GM12865 (cell line): ENCODE measurements at regions not wholly inside any gene's neighbourhood (a gene's known extent, or its start where the extent isn't known, plus 50 kb on each side); places are given as distances from the start of the nearest gene placed in this dataset.

ENCODE experiments used
- DNase-seq: peaks from one replicate; pipeline ENCODE4 v3.0.0; 2010; ENCODE audit warnings: low read depth
- H3K4me3 ChIP-seq: 2 replicates; pipeline ENCODE4 v1.5.1; 2011; ENCODE audit warnings: mild to moderate bottlenecking, low read depth, low read length, control low read depth
- TF ChIP-seq, protein P1 (sequence below): IDR thresholded peaks from 2 replicates; pipeline ENCODE4 v1.5.1; 2011; ENCODE audit warnings: low read length, control low read depth, low read depth, inconsistent platforms; ENCODE audit not compliant: insufficient read depth; ENCODE audit errors: missing control alignments

DNA sequence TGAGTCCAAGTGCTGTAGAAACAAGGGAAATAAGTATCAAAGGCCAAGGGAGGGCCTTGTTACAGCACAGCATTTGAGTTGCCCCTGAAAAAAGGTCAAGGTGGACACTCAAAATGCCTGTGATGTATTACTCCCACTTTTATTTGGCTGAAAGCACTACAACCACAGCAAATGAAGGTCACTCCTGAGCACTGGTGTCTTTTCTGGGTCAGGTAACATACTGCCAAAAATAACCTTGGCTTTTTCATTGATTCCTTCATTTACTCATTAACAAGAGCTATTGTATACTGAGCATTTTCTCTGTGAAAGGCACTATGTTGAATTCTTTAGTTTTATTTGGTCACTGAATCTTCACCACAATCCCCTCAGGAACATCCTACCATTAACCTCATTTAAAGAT, 590.3 kb downstream of the BCL11A start:
- no peak overlapping the region for H3K4me3 ChIP-seq
- TF ChIP-seq, protein P1, sequence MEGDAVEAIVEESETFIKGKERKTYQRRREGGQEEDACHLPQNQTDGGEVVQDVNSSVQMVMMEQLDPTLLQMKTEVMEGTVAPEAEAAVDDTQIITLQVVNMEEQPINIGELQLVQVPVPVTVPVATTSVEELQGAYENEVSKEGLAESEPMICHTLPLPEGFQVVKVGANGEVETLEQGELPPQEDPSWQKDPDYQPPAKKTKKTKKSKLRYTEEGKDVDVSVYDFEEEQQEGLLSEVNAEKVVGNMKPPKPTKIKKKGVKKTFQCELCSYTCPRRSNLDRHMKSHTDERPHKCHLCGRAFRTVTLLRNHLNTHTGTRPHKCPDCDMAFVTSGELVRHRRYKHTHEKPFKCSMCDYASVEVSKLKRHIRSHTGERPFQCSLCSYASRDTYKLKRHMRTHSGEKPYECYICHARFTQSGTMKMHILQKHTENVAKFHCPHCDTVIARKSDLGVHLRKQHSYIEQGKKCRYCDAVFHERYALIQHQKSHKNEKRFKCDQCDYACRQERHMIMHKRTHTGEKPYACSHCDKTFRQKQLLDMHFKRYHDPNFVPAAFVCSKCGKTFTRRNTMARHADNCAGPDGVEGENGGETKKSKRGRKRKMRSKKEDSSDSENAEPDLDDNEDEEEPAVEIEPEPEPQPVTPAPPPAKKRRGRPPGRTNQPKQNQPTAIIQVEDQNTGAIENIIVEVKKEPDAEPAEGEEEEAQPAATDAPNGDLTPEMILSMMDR = no peak
- no peak for DNase-seq

GRCh38 chr2:59961746-59962145, 591.7 kb downstream of the BCL11A start:
- DNase-seq = no peak
- TF ChIP-seq, protein P1 = no peak
- H3K4me3 ChIP-seq = no peak overlapping the region

DNA sequence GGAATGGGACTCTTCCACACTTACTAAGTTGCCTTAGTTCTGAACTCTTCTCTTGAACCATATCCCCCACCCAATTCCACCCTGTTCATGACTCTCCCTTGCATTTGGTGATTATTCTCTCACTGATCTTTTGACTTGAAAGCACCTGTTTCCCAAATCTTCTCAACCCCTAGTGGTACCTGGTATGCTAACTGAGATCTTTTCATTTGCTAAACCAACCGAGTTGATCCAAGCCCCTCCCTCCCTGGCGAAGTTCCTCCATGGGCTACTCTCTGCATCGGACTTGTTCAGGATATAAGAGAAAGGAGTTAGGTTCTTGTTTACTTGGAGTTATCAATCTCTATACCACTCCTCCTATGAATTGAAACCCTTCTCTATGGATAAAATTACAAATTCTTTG, 593.5 kb downstream of the BCL11A start:
- DNase-seq = no peak
- TF ChIP-seq, protein P1 = no peak
- H3K4me3 ChIP-seq = no peak overlapping the region

GRCh38 chr2:59957504-59957903, 596.0 kb downstream of the BCL11A start:
- H3K4me3 ChIP-seq = no peak overlapping the region
- DNase-seq = no peak
- TF ChIP-seq, protein P1 = no peak

DNA sequence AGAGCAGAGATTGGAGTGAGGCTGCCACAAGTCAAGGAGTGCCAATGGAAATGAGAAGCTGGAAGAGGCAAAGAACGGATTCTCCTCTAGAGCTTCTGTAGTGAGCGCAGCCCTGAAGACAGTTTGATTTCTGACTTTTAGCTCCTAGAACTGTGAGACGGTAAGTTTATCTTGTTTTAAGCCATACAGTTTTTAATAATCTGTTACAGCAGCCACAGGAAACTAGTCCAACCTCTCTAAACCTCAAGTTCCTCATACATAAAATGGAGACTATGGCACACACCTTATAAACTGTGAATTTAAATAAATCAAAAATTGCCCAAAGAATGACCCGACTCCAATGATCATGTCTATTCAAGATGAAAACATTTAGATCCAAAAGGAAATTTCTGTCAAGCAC, 596.5 kb downstream of the BCL11A start:
- DNase-seq = no peak
- H3K4me3 ChIP-seq = no peak overlapping the region
- TF ChIP-seq, protein P1 = no peak

DNA sequence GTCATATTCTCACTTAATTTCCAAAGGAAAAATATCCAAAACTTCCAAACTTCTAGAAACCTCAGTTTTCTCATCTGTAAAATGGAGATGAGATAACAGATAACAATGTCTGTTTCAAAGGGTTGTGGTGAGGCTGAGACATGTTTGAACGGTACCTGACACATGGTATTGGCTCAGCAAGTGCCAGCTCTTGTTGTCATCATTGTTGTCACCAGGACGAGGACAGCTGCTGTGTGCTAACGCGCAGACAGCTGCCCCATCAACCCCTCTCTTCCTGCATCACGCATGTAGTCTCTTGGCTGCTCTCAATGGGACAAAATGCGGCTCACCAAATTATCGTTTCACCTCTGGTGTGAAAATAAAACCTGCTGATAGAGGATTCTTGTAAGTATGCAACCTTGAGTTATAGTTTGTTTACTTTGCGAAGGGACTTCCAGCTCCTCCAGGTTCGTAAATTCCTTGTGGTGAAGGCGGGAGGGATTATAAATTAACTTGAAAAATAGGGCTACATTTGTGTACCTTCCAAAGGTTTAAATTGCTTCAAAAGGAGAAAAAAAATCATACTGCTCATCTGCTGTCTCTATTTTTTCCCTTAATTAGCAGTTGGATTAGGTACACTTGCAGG, 605.4 kb downstream of the BCL11A start:
- DNase-seq = no peak
- H3K4me3 ChIP-seq = no peak overlapping the region
- TF ChIP-seq, protein P1 = no peak

GRCh38 chr2:59947209-59947608, 606.2 kb downstream of the BCL11A start:
- TF ChIP-seq, protein P1 = no peak
- DNase-seq = no peak
- H3K4me3 ChIP-seq = no peak overlapping the region
